K562 (cell line): ENCODE measurements at regions not wholly inside any gene's neighbourhood (a gene's known extent, or its start where the extent isn't known, plus 50 kb on each side); places are given as distances from the start of the nearest gene placed in this dataset.

Experiments
- ATAC-seq: fragments of 200-7000 bp; cut with Tn5 transposase; 3 replicates; pipeline ENCODE4 v1.9.1; 2020; ENCODE audit warnings: moderate library complexity
- BruUV-seq: library from RNA; stranded (reverse); fragments of 400-500 nt; replicated peaks from 2 replicates; lab custom pipeline; 2021; lab: Mats Ljungman, UMichigan
- CTCF ChIA-PET: fragments of 300-600 bp; formaldehyde crosslinking; extraction: SDS; loops from one replicate; lab custom pipeline; 2021; ENCODE audit warnings: low intra/inter-chr PET ratio; lab: Yijun Ruan, JAX
- POLR2A ChIA-PET: fragments of 300-600, 350-650 bp; sonication (Branson Sonifier 250); formaldehyde crosslinking; extraction: SDS; loops from one replicate; lab custom pipeline; 2021; ENCODE audit warnings: antibody characterized with exemption, inconsistent platforms; lab: Yijun Ruan, JAX
- DNase-seq, 4 experiments: peaks; one replicate each; pipeline versions ENCODE4 v3.0.0 to v3.0.0-alpha.2; 2011 to 2018; ENCODE audit warnings: low spot score in 3 of 4, mixed read lengths in 3 of 4; ENCODE audit errors: extremely low read depth in 1 of 4
- FAIRE-seq: peaks from 2 replicates; lab custom pipeline; 2011; peaks lifted over from hg19 to GRCh38; lab: Jason Lieb, UNC
- H2AFZ ChIP-seq: 2 replicates; pipeline ENCODE4 v1.6.0; 2011; ENCODE audit warnings: low read depth, low read length, control low read depth, inconsistent platforms
- H3K27ac ChIP-seq: fragments of 200-600 bp; 3 replicates; pipeline ENCODE4 v1.8.0; 2011; ENCODE audit warnings: low read depth, mild to moderate bottlenecking, control low read depth, inconsistent platforms, low read length, moderate library complexity, mixed read lengths; ENCODE audit errors: extremely low read depth
- H3K27me3 ChIP-seq, 2 experiments: fragments of 300-600 bp in 1 of 2; 2 replicates in 1 of 2; 3 replicates in 1 of 2; pipeline versions ENCODE4 v1.6.0 to v1.8.0; 2011; ENCODE audit warnings: inconsistent platforms in 2 of 2, low read length in 2 of 2, mild to moderate bottlenecking in 1 of 2, mixed read lengths in 1 of 2, moderate library complexity in 1 of 2; ENCODE audit not compliant: control insufficient read depth in 2 of 2, insufficient read depth in 2 of 2
- H3K36me3 ChIP-seq: fragments of 300-600 bp; 3 replicates; pipeline ENCODE4 v1.8.0; 2011; ENCODE audit warnings: mild to moderate bottlenecking, low read length, inconsistent platforms; ENCODE audit not compliant: control insufficient read depth, insufficient read depth
- H3K4me1 ChIP-seq, 2 experiments: fragments of 200-600 bp in 1 of 2; replicated peaks in 1 of 2; 2 replicates in 1 of 2; 3 replicates in 1 of 2; pipeline versions ENCODE4 v1.5.1 to v1.8.0; 2011; ENCODE audit warnings: inconsistent platforms in 2 of 2, low read length in 2 of 2, mild to moderate bottlenecking in 1 of 2, mixed read lengths in 1 of 2, moderate library complexity in 1 of 2; ENCODE audit not compliant: control insufficient read depth in 2 of 2, insufficient read depth in 2 of 2
- H3K4me2 ChIP-seq: 2 replicates; pipeline ENCODE4 v1.6.1; 2011; ENCODE audit warnings: low read length, control low read depth, inconsistent platforms, mixed read lengths; ENCODE audit not compliant: insufficient read depth
- H3K4me3 ChIP-seq: fragments of 200-600 bp; sonication (generic), shearing (Covaris generic); 2 replicates; pipeline ENCODE4 v1.5.1; 2016; ENCODE audit warnings: control low read depth, inconsistent platforms
- H3K79me2 ChIP-seq: fragments of 200-600 bp; 3 replicates; pipeline ENCODE4 v1.8.0; 2011; ENCODE audit warnings: low read length, inconsistent platforms; ENCODE audit not compliant: control insufficient read depth, insufficient read depth
- H3K9ac ChIP-seq, 2 experiments: 2 replicates each; pipeline versions ENCODE4 v1.6.0 to v1.6.1; 2011; ENCODE audit warnings: low read depth in 2 of 2, low read length in 2 of 2, control low read depth in 1 of 2, inconsistent platforms in 1 of 2, mild to moderate bottlenecking in 1 of 2, mixed read lengths in 1 of 2; ENCODE audit not compliant: insufficient read depth in 1 of 2
- H3K9me1 ChIP-seq: one replicate; pipeline ENCODE4 v1.6.0; 2011; ENCODE audit warnings: inconsistent platforms, mild to moderate bottlenecking, low read length, moderate library complexity; ENCODE audit not compliant: control insufficient read depth, insufficient read depth
- H3K9me3 ChIP-seq: replicated peaks from 2 replicates; pipeline ENCODE4 v1.5.1; 2011; ENCODE audit warnings: low read depth, low read length, inconsistent platforms; ENCODE audit not compliant: control insufficient read depth, insufficient read depth
- H4K20me1 ChIP-seq: replicated peaks from 2 replicates; pipeline ENCODE4 v1.6.1; 2011; ENCODE audit warnings: low read length, inconsistent platforms, mixed read lengths; ENCODE audit not compliant: control insufficient read depth, insufficient read depth
- PCBP2 ChIP-seq: fragments of 200-400 bp; formaldehyde crosslinking; IDR thresholded peaks from 2 replicates; pipeline ENCODE4 v1.6.1; 2018; ENCODE audit warnings: low read length, low read depth, mild to moderate bottlenecking, moderate library complexity; ENCODE audit not compliant: poor library complexity, severe bottlenecking
- POLR2AphosphoS5 ChIP-seq: IDR thresholded peaks from 2 replicates; pipeline ENCODE4 v1.6.1; 2011; ENCODE audit warnings: mild to moderate bottlenecking, low read depth, low read length, moderate library complexity; ENCODE audit not compliant: control insufficient read depth, insufficient read depth
- RHOXF2B ChIP-seq: fragments of 250-450 bp; sonication (Bioruptor Pico); conservative IDR thresholded peaks from 2 replicates; pipeline ENCODE4 v1.5.1; 2021
- TSC22D4 ChIP-seq: fragments of 450-650 bp; IDR thresholded peaks from 2 replicates; pipeline ENCODE4 v1.6.1; 2016; ENCODE audit warnings: missing genetic modification characterization, missing biosample characterization, control low read depth
- XRCC4 ChIP-seq: IDR thresholded peaks from one replicate; pipeline ENCODE4 v1.6.1; 2011; ENCODE audit not compliant: insufficient read depth, insufficient read length; ENCODE audit errors: extremely low read depth
- ZNF140 ChIP-seq: fragments of 250-450 bp; sonication (Bioruptor Pico); IDR thresholded peaks from 2 replicates; pipeline ENCODE4 v1.8.0; 2021; ENCODE audit warnings: moderate library complexity, mild to moderate bottlenecking, inconsistent platforms
- ZNF174 ChIP-seq: fragments of 250-450 bp; sonication (Bioruptor Pico); IDR thresholded peaks from 2 replicates; pipeline ENCODE4 v1.4.0; 2020; ENCODE audit warnings: mild to moderate bottlenecking
- WGBS: fragments of 100-300 bp; shearing (Covaris generic); methylation state at CpG from one replicate; pipeline ENCODE4 v1.1.6; 2016; ENCODE audit warnings: low coverage, mixed read lengths; ENCODE audit not compliant: insufficient coverage; ENCODE audit errors: missing lambda C conversion rate; 5-methylcytosine and 5-hydroxymethylcytosine counted together
- in situ Hi-C: fragments of 300-500 bp; cut with MboI; formaldehyde crosslinking; loops from 4 replicates; pipeline ENCODE4 v1.15.0; 2018; ENCODE audit warnings: inconsistent platforms, mixed read lengths
- intact Hi-C: fragments of 100-400 bp; cut with micrococcal nuclease; formaldehyde crosslinking; loops from 2 replicates; pipeline ENCODE4 v1.14.2; 2022
- TF ChIP-seq, protein P1 (sequence below), 2 experiments: fragments of 150-350 bp in 1 of 2; IDR thresholded peaks; 2 replicates each; pipeline ENCODE4 v1.6.1; 2012 to 2016; ENCODE audit warnings: low read depth in 2 of 2, low read length in 2 of 2, mild to moderate bottlenecking in 1 of 2, moderate library complexity in 1 of 2
- TF ChIP-seq, protein P2 (sequence below): fragments of 450-650 bp; IDR thresholded peaks from 2 replicates; pipeline ENCODE4 v1.7.0; 2016; ENCODE audit warnings: borderline replicate concordance
- TF ChIP-seq, protein P3 (sequence below): sonication (generic); formaldehyde crosslinking; IDR thresholded peaks from 2 replicates; pipeline ENCODE4 v1.4.0; 2020; ENCODE audit warnings: mild to moderate bottlenecking, missing genetic modification reagents

DNA sequence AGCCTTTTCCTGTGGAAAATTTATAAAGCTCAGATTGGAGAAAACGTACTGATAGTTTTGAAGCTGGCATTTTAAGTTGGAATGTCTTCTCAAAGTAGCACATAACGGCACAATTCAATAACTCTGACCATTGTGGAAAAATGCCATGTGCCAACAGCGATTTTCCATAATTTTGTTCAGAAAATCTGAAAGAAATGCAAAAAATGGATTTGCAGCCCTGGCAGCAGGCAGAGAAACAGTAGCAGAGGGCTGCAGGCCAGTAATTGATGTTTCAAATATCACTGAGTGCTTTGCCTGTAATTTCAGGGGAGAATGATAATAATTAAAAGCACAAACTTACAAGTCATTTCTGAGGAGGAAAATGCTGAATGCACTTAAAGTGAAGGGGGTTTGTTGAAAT lies 507.4 kb downstream of the MAFB start (continued):
- no peak for TF ChIP-seq PCBP2
- no peak for TF ChIP-seq RHOXF2B (CRISPR knock-in tag)

DNA sequence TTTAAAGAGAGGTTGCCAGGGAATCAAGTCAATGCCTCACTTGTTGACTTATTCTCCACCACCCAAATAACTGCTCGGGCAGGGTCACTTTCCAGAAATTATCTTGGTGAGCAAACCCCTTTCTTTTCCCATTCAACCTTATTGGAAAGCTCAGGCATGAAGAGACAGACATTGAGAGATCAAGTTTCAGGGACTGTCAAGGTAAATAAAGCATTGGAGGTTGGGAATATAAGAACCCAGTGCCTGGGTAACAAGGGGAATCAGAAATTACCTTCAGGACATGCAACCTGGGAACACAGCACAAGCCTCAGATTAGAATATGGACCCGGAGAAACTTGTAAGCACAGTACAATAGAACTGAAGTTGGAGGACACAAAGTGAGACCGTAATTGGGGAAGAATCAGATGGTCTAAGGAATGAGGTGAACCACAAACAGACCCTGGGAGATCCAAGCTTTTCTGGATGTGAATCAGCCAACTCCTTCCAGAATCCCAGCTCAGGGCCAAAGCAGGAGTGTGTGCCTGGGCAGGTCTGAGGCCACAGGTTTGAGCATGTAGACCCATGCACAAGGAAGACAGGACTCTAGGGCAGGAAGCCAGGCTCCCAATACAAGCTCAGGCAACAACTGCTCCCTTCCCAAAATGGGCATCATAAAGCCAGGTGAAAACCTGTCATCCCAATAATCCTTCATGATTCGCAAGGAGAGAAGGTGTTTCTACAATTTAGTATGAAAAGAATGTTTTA lies 512.8 kb downstream of the MAFB start:
- POLR2A ChIA-PET = no interaction called here

More for the DNA sequence above, 512.8 kb downstream of the MAFB start:
- no TSS peak for BruUV-seq
- CTCF ChIA-PET = no interaction called here
- H3K27me3 ChIP-seq = no peaks in the 10 kb centered on the region
- no peaks in the 10 kb centered on the region for H3K9me1 ChIP-seq
- 3% methylated on average over 4 of the region's 4 CpGs for WGBS
- no peaks in the 10 kb centered on the region for H4K20me1 ChIP-seq
- ATAC-seq = no peak
- no peak overlapping the region for H2AFZ ChIP-seq
- no peak for DNase-seq
- no peak overlapping the region for H3K27ac ChIP-seq
- no peak overlapping the region for H3K4me3 ChIP-seq
- no peak overlapping the region for H3K4me2 ChIP-seq
- TF ChIP-seq, protein P1, sequence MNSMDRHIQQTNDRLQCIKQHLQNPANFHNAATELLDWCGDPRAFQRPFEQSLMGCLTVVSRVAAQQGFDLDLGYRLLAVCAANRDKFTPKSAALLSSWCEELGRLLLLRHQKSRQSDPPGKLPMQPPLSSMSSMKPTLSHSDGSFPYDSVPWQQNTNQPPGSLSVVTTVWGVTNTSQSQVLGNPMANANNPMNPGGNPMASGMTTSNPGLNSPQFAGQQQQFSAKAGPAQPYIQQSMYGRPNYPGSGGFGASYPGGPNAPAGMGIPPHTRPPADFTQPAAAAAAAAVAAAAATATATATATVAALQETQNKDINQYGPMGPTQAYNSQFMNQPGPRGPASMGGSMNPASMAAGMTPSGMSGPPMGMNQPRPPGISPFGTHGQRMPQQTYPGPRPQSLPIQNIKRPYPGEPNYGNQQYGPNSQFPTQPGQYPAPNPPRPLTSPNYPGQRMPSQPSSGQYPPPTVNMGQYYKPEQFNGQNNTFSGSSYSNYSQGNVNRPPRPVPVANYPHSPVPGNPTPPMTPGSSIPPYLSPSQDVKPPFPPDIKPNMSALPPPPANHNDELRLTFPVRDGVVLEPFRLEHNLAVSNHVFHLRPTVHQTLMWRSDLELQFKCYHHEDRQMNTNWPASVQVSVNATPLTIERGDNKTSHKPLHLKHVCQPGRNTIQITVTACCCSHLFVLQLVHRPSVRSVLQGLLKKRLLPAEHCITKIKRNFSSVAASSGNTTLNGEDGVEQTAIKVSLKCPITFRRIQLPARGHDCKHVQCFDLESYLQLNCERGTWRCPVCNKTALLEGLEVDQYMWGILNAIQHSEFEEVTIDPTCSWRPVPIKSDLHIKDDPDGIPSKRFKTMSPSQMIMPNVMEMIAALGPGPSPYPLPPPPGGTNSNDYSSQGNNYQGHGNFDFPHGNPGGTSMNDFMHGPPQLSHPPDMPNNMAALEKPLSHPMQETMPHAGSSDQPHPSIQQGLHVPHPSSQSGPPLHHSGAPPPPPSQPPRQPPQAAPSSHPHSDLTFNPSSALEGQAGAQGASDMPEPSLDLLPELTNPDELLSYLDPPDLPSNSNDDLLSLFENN (IDR thresholded peaks at IDR 0.05; ENCODE audit: low read depth in 2 of 2, low read length in 2 of 2) = no peak
- TF ChIP-seq, protein P2, sequence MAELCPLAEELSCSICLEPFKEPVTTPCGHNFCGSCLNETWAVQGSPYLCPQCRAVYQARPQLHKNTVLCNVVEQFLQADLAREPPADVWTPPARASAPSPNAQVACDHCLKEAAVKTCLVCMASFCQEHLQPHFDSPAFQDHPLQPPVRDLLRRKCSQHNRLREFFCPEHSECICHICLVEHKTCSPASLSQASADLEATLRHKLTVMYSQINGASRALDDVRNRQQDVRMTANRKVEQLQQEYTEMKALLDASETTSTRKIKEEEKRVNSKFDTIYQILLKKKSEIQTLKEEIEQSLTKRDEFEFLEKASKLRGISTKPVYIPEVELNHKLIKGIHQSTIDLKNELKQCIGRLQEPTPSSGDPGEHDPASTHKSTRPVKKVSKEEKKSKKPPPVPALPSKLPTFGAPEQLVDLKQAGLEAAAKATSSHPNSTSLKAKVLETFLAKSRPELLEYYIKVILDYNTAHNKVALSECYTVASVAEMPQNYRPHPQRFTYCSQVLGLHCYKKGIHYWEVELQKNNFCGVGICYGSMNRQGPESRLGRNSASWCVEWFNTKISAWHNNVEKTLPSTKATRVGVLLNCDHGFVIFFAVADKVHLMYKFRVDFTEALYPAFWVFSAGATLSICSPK = no peak
- TF ChIP-seq ZNF174 (CRISPR knock-in tag) (no peak), XRCC4 (no peak), TSC22D4 (tag) (no peak), POLR2AphosphoS5 (no peak), ZNF140 (CRISPR knock-in tag) (no peak)
- TF ChIP-seq, protein P3, sequence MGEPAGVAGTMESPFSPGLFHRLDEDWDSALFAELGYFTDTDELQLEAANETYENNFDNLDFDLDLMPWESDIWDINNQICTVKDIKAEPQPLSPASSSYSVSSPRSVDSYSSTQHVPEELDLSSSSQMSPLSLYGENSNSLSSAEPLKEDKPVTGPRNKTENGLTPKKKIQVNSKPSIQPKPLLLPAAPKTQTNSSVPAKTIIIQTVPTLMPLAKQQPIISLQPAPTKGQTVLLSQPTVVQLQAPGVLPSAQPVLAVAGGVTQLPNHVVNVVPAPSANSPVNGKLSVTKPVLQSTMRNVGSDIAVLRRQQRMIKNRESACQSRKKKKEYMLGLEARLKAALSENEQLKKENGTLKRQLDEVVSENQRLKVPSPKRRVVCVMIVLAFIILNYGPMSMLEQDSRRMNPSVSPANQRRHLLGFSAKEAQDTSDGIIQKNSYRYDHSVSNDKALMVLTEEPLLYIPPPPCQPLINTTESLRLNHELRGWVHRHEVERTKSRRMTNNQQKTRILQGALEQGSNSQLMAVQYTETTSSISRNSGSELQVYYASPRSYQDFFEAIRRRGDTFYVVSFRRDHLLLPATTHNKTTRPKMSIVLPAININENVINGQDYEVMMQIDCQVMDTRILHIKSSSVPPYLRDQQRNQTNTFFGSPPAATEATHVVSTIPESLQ (CRISPR knock-in tag) = no peak
- FAIRE-seq = no peak
- no peaks in the 10 kb centered on the region for H3K4me1 ChIP-seq
- H3K36me3 ChIP-seq = no peaks in the 10 kb centered on the region
- H3K9me3 ChIP-seq = no peaks in the 10 kb centered on the region; the same call in 1 of the 2 replicates
- in situ Hi-C loops (no loop called here), intact Hi-C loops (no loop called here)
- no peak overlapping the region for H3K9ac ChIP-seq
- no peaks in the 10 kb centered on the region for H3K79me2 ChIP-seq
